Brain microvascular endothelial cell (primary cell): ENCODE measurements at regions not wholly inside any gene's neighbourhood (a gene's known extent, or its start where the extent isn't known, plus 50 kb on each side); places are given as distances from the start of the nearest gene placed in this dataset.

Experiments used
- DNase-seq: peaks from one replicate; pipeline ENCODE4 v3.0.0-alpha.2; 2020
- H3K27ac ChIP-seq: fragments of 250-450 bp; sonication (Bioruptor Pico); 2 replicates; pipeline ENCODE4 v1.5.1; 2020; ENCODE audit warnings: mild to moderate bottlenecking, moderate library complexity
- H3K27me3 ChIP-seq: fragments of 250-450 bp; sonication (Bioruptor Pico); replicated peaks from 2 replicates; pipeline ENCODE4 v1.5.1; 2020; ENCODE audit warnings: mild to moderate bottlenecking
- H3K36me3 ChIP-seq: fragments of 250-450 bp; sonication (Bioruptor Pico); replicated peaks from 2 replicates; pipeline ENCODE4 v1.5.1; 2020; ENCODE audit warnings: mild to moderate bottlenecking
- H3K4me3 ChIP-seq: 2 replicates; pipeline ENCODE4 v1.5.1; 2011; ENCODE audit warnings: low read depth, mild to moderate bottlenecking, control low read depth, low read length, moderate library complexity
- CTCF ChIP-seq: IDR thresholded peaks from 2 replicates; pipeline ENCODE4 v1.5.1; 2011; ENCODE audit warnings: low read depth, mild to moderate bottlenecking, moderate library complexity, low read length, control low read depth, inconsistent platforms; ENCODE audit errors: missing control alignments
- in situ Hi-C: cut with HindIII; loops from 2 replicates; pipeline ENCODE4 v1.10.0; 2017; ENCODE audit warnings: low sequenced_read_pairs, low pct_ligation_motif_present

GRCh38 chr2:19723021-19723420 is 178.8 kb downstream of the TTC32 start:
- DNase-seq, result no peak
- no peaks in the 10 kb centered on the region for H3K36me3 ChIP-seq
- in situ Hi-C loops, result no loop called here
- H3K27ac ChIP-seq, result no peak overlapping the region
- no peak overlapping the region for H3K4me3 ChIP-seq
- TF ChIP-seq CTCF, result no peak
- no peaks in the 10 kb centered on the region for H3K27me3 ChIP-seq

GRCh38 chr2:19722531-19722971 is 179.2 kb downstream of the TTC32 start:
- H3K27me3 ChIP-seq, result no peaks in the 10 kb centered on the region
- no peak overlapping the region for H3K4me3 ChIP-seq
- H3K36me3 ChIP-seq, result no peaks in the 10 kb centered on the region
- in situ Hi-C loops, result no loop called here
- no peak overlapping the region for H3K27ac ChIP-seq
- TF ChIP-seq CTCF, result no peak
- peak; percentile 28 for DNase-seq

- H3K27ac ChIP-seq, result no peak overlapping the region
- no peak for DNase-seq
- no peaks in the 10 kb centered on the region for H3K27me3 ChIP-seq
- in situ Hi-C loops, result no loop called here
- no peak overlapping the region for H3K4me3 ChIP-seq
- no peak for TF ChIP-seq CTCF
- H3K36me3 ChIP-seq, result no peaks in the 10 kb centered on the region
These were observed 181.5 kb downstream of the TTC32 start for GRCh38 chr2:19720306-19720705.

- in situ Hi-C loops, result no loop called here
- Histone ChIP-seq H3K4me3 (no peak overlapping the region), H3K27me3 (no peaks in the 10 kb centered on the region), H3K27ac (no peak overlapping the region), H3K36me3 (no peaks in the 10 kb centered on the region)
- no peak for DNase-seq
- no peak for TF ChIP-seq CTCF
These were observed 182.2 kb downstream of the TTC32 start for GRCh38 chr2:19719540-19719939.

GRCh38 chr2:19717446-19717845 is 184.3 kb downstream of the TTC32 start:
- no peak for DNase-seq
- no peaks in the 10 kb centered on the region for H3K27me3 ChIP-seq
- in situ Hi-C loops, result no loop called here
- no peak overlapping the region for H3K27ac ChIP-seq
- H3K36me3 ChIP-seq, result no peaks in the 10 kb centered on the region
- TF ChIP-seq CTCF, result no peak
- no peak overlapping the region for H3K4me3 ChIP-seq

GRCh38 chr2:19714926-19715325 is 186.9 kb downstream of the TTC32 start:
- Histone ChIP-seq H3K27me3 (no peaks in the 10 kb centered on the region), H3K27ac (no peak overlapping the region), H3K4me3 (no peak overlapping the region), H3K36me3 (no peaks in the 10 kb centered on the region)
- no peak for DNase-seq
- no peak for TF ChIP-seq CTCF
- in situ Hi-C loops, result no loop called here
